ENCODE measurements at regions not wholly inside any gene's neighbourhood (a gene's known extent, or its start where the extent isn't known, plus 50 kb on each side); places are given as distances from the start of the nearest gene placed in this dataset.

DNA sequence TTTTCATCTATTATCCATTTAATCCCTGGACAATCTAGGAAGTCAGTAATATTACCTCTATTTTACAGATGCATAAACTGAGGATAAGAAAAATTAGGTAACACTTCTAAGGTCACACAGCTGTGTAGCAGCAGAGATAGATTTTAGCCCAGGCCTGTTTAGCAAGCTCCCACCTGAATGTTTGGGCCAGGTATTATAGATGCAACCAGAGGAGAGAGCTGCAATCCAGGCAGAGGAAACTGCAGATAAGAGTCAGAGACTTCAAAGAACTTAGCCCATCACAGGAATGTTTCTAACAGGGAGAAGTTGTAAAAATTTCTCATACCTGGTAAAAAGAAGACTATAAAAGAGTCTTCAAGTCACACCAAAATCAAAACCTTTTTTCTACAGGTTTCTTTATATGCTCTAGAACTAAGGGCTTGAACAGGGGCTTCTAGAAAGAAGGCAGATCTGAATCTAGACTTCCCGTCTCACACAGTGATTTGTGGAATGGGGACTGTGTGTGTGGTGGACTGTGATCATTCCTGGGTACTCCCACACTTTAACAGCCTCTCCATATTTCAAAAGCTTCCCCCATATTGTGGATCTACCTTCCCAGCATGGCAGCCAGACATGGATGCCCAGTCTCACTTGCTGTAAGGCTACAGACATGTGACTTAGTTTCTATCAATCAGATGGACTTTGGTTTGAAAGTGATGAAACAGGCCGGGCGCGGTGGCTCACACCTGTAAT is 128.7 kb downstream of the TLR5 start:
- TF ChIP-seq EZH2 (IDR thresholded peaks at IDR 0.05; ENCODE audit: insufficient read depth, poor library complexity, severe bottlenecking) (no peak), EZH2phosphoT487 (IDR thresholded peaks at IDR 0.05; ENCODE audit: insufficient read depth, low read depth) (no peak)
